ENCODE measurements at regions not wholly inside any gene's neighbourhood (a gene's known extent, or its start where the extent isn't known, plus 50 kb on each side); places are given as distances from the start of the nearest gene placed in this dataset.

- no peak for TF ChIP-seq CTCF (IDR thresholded peaks at IDR 0.05)
- TF ChIP-seq POLR2A (IDR thresholded peaks at IDR 0.05) = no peak
- TF ChIP-seq EP300 (IDR thresholded peaks at IDR 0.05) = no peak
These were observed 854.4 kb downstream of the SQOR start for GRCh38 chr15:46489276-46489675.
